Mesendoderm (in vitro differentiated cells): ENCODE measurements at regions not wholly inside any gene's neighbourhood (a gene's known extent, or its start where the extent isn't known, plus 50 kb on each side); places are given as distances from the start of the nearest gene placed in this dataset.

ENCODE experiments used
- DNase-seq: peaks from one replicate; pipeline ENCODE4 v3.0.0; 2013
- H2AK5ac ChIP-seq: 2 replicates; pipeline ENCODE4 v1.6.1; 2013; ENCODE audit warnings: low read length, inconsistent platforms
- H2BK120ac ChIP-seq: 2 replicates; pipeline ENCODE4 v1.6.1; 2013; ENCODE audit warnings: low read depth, mild to moderate bottlenecking, low read length, moderate library complexity, mixed read lengths
- H2BK15ac ChIP-seq: replicated peaks from 2 replicates; pipeline ENCODE4 v1.6.1; 2013; ENCODE audit warnings: low read depth, mild to moderate bottlenecking, moderate library complexity
- H2BK5ac ChIP-seq: 2 replicates; pipeline ENCODE4 v1.6.1; 2013; ENCODE audit warnings: low read length, inconsistent platforms
- H3K18ac ChIP-seq: 2 replicates; pipeline ENCODE4 v1.6.1; 2013; ENCODE audit warnings: mild to moderate bottlenecking, low read length, mixed read lengths
- H3K23ac ChIP-seq: one replicate; pipeline ENCODE4 v1.6.1; 2013; ENCODE audit warnings: low read length
- H3K27ac ChIP-seq: 2 replicates; pipeline ENCODE4 v1.5.1; 2013; ENCODE audit warnings: low read depth, mild to moderate bottlenecking, inconsistent platforms, low read length, moderate library complexity
- H3K27me3 ChIP-seq: 2 replicates; pipeline ENCODE4 v1.6.1; 2013; ENCODE audit warnings: low read length, control low read depth, mild to moderate bottlenecking, inconsistent platforms; ENCODE audit not compliant: insufficient read depth, poor library complexity
- H3K36me3 ChIP-seq: 2 replicates; pipeline ENCODE4 v1.6.1; 2013; ENCODE audit warnings: low read length, inconsistent platforms; ENCODE audit not compliant: control insufficient read depth, insufficient read depth
- H3K4ac ChIP-seq: one replicate; pipeline ENCODE4 v1.6.1; 2013; ENCODE audit warnings: low read depth, mild to moderate bottlenecking, low read length, moderate library complexity
- H3K4me1 ChIP-seq: 2 replicates; pipeline ENCODE4 v1.6.1; 2013; ENCODE audit warnings: low read depth, low read length, inconsistent platforms; ENCODE audit not compliant: control insufficient read depth
- H3K4me2 ChIP-seq: 2 replicates; pipeline ENCODE4 v1.6.1; 2013; ENCODE audit warnings: low read length
- H3K4me3 ChIP-seq: 2 replicates; pipeline ENCODE4 v1.5.1; 2013; ENCODE audit warnings: mild to moderate bottlenecking, low read length
- H3K56ac ChIP-seq: one replicate; pipeline ENCODE4 v1.6.1; 2013; ENCODE audit warnings: low read length
- H3K79me1 ChIP-seq: 2 replicates; pipeline ENCODE4 v1.6.1; 2013; ENCODE audit warnings: low read length, inconsistent platforms
- H3K79me2 ChIP-seq: 2 replicates; pipeline ENCODE4 v1.6.1; 2013; ENCODE audit warnings: mild to moderate bottlenecking, low read length; ENCODE audit not compliant: control insufficient read depth, insufficient read depth
- H3K9ac ChIP-seq: 2 replicates; pipeline ENCODE4 v1.6.1; 2013; ENCODE audit warnings: low read length, inconsistent platforms
- H4K5ac ChIP-seq: one replicate; pipeline ENCODE4 v1.6.1; 2013; ENCODE audit warnings: low read length
- H4K8ac ChIP-seq: one replicate; pipeline ENCODE4 v1.6.1; 2013; ENCODE audit warnings: low read depth, mild to moderate bottlenecking, control low read depth, low read length, moderate library complexity
- WGBS: extraction: QIAGEN DNeasy Blood & Tissue Kit; methylation state at CpG from one replicate; pipeline ENCODE4 v1.1.7; 2013; ENCODE audit warnings: low lambda C conversion rate, missing lambda C conversion rate; ENCODE audit not compliant: insufficient coverage; ENCODE audit errors: extremely low coverage; 5-methylcytosine and 5-hydroxymethylcytosine counted together

DNA sequence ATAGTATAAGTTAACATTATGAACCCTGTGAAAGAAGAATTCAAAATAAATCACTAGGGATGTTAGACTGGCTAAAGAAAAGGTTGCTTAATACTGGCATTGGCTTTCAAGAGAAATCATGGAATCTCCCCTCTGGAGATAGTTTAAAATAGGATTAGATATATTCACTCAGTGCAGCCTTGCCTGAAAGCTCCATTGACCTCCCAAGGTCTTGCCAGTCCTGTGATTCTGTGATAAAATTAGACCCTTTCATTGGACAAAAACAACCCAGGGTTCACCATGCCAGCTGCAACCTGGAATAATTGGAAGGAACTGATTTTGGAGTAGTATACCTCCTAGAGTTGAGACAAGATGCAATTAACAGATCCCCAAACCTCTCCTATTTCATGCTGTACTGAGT lies 588.1 kb upstream of the MEF2C start:
- Histone ChIP-seq H3K4me3 (no peak overlapping the region), H3K79me1 (no peaks in the 10 kb centered on the region), H3K23ac (no peak overlapping the region), H4K8ac (no peak overlapping the region), H3K4me2 (no peak overlapping the region), H3K27ac (no peak overlapping the region), H2BK5ac (no peak overlapping the region), H3K18ac (no peak overlapping the region), H3K36me3 (no peaks in the 10 kb centered on the region), H3K27me3 (no peaks in the 10 kb centered on the region), H3K4ac (no peak overlapping the region), H2BK15ac (no peak overlapping the region), H2BK120ac (no peak overlapping the region), H3K56ac (no peak overlapping the region), H2AK5ac (no peak overlapping the region), H3K79me2 (no peaks in the 10 kb centered on the region), H3K4me1 (no peaks in the 10 kb centered on the region), H3K9ac (no peak overlapping the region), H4K5ac (no peak overlapping the region)
- DNase-seq, result no peak

- Histone ChIP-seq H3K18ac (no peak overlapping the region), H3K4me1 (no peaks in the 10 kb centered on the region), H2BK15ac (no peak overlapping the region), H3K9ac (no peak overlapping the region), H2BK120ac (no peak overlapping the region), H3K27ac (no peak overlapping the region), H4K5ac (no peak overlapping the region), H3K23ac (no peak overlapping the region), H3K4ac (no peak overlapping the region), H3K79me2 (no peaks in the 10 kb centered on the region), H3K36me3 (no peaks in the 10 kb centered on the region), H3K79me1 (no peaks in the 10 kb centered on the region), H3K56ac (no peak overlapping the region), H3K4me3 (no peak overlapping the region), H2AK5ac (no peak overlapping the region), H4K8ac (no peak overlapping the region), H3K27me3 (no peaks in the 10 kb centered on the region), H2BK5ac (no peak overlapping the region), H3K4me2 (no peak overlapping the region)
- no peak for DNase-seq
- no CpG with 5 or more reads among the region's 1 CpG for WGBS
Observed at GRCh38 chr5:89470658-89471057, 587.7 kb upstream of the MEF2C start.

- no CpG with 5 or more reads among the region's 1 CpG for WGBS
- no peak overlapping the region for H2BK15ac ChIP-seq
- DNase-seq, result no peak
- H2AK5ac ChIP-seq, result no peak overlapping the region
- no peaks in the 10 kb centered on the region for H3K79me1 ChIP-seq
- no peak overlapping the region for H3K27ac ChIP-seq
- no peak overlapping the region for H2BK120ac ChIP-seq
- no peak overlapping the region for H2BK5ac ChIP-seq
- no peak overlapping the region for H4K8ac ChIP-seq
- H3K9ac ChIP-seq, result no peak overlapping the region
- H3K27me3 ChIP-seq, result no peaks in the 10 kb centered on the region
- H3K4ac ChIP-seq, result no peak overlapping the region
- H3K56ac ChIP-seq, result no peak overlapping the region
- H3K23ac ChIP-seq, result no peak overlapping the region
- no peak overlapping the region for H3K4me3 ChIP-seq
- no peak overlapping the region for H3K4me2 ChIP-seq
- H4K5ac ChIP-seq, result no peak overlapping the region
- H3K79me2 ChIP-seq, result no peaks in the 10 kb centered on the region
- H3K36me3 ChIP-seq, result no peaks in the 10 kb centered on the region
- no peaks in the 10 kb centered on the region for H3K4me1 ChIP-seq
- H3K18ac ChIP-seq, result no peak overlapping the region
Observed at GRCh38 chr5:89458332-89458656, 575.3 kb upstream of the MEF2C start.

DNA sequence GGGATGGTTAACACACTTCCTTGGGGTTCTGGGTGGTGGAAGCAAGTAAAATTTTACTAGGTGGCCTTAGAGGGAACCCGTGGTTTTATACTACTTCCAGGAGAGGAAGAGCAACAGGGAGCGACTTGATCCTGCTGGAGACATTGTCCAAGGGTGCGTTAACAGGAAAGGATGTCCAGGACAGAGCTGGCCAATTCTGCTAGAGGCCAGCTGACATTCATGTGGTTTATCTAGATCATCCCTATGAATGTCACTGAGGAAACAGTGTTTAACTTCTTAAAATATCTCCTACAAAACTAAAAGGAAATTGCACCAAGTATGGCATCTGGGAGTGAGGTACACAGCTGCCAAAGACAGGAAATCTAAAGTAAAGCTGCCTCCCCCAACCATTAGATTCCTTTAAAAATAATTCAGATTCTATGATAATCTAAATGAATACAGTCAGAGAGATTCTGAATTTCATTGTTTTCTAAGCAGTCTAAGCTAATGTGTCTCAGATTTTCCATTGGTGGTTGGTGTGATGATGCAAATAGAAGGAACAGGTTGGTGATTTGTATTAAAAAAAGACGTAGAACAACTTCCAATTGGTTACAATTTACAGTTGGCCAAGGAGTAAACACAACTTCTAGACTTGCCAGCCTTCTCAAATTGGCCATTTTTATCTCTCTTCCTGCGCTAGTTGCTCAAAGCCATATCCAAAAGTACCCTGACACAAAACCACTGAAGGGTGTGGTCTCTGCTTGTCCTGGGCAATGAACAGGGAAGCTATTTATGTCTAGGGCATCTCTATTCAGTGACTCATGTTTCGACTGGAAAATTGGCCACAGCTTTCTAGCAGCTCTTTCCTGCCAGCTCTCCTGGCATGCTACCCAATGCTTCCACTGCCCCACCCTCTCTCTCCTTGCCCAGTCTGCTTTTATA lies 574.7 kb upstream of the MEF2C start:
- no peak for DNase-seq
- H4K8ac ChIP-seq, result no peak overlapping the region

DNA sequence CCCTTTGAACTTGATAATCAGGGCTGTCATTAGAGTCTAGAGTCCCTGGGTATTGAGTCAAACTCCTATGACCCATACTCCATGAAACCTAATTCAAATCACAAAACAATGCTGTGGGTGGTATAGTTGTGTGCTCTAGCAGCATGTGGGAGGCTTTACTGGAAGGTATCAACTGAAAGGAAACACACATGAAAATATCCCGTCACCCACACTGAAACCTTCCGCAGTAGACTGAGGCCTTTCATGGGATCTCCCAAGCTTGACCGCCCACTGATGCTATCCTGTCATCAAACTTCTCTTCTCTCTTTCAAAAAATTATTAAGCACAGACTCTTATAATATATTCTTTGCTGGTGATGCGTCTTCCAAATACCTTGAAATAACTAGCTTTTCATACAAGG lies 569.1 kb upstream of the MEF2C start:
- Histone ChIP-seq H3K4me3 (no peak overlapping the region), H3K27ac (no peak overlapping the region), H3K4ac (no peak overlapping the region), H3K4me1 (no peaks in the 10 kb centered on the region), H3K23ac (no peak overlapping the region), H4K5ac (no peak overlapping the region), H3K56ac (no peak overlapping the region), H3K36me3 (no peaks in the 10 kb centered on the region), H2AK5ac (no peak overlapping the region), H3K79me1 (no peaks in the 10 kb centered on the region), H4K8ac (no peak overlapping the region), H3K4me2 (no peak overlapping the region), H3K18ac (no peak overlapping the region), H2BK5ac (no peak overlapping the region), H3K79me2 (no peaks in the 10 kb centered on the region), H3K9ac (no peak overlapping the region), H2BK15ac (no peak overlapping the region), H3K27me3 (no peaks in the 10 kb centered on the region), H2BK120ac (no peak overlapping the region)
- no peak for DNase-seq
- WGBS, result no CpG with 5 or more reads among the region's 4 CpGs

More for the DNA sequence above, 574.7 kb upstream of the MEF2C start:
- Histone ChIP-seq H3K27ac (no peak overlapping the region), H3K79me1 (no peaks in the 10 kb centered on the region), H3K4me1 (no peaks in the 10 kb centered on the region), H3K4me3 (no peak overlapping the region), H3K9ac (no peak overlapping the region), H3K4ac (no peak overlapping the region), H3K27me3 (no peaks in the 10 kb centered on the region), H4K5ac (no peak overlapping the region), H3K23ac (no peak overlapping the region), H3K4me2 (no peak overlapping the region), H2BK15ac (no peak overlapping the region), H2BK120ac (no peak overlapping the region), H3K79me2 (no peaks in the 10 kb centered on the region), H2BK5ac (no peak overlapping the region), H2AK5ac (no peak overlapping the region), H3K36me3 (no peaks in the 10 kb centered on the region), H3K56ac (no peak overlapping the region), H3K18ac (no peak overlapping the region)
- WGBS, result no CpG with 5 or more reads among the region's 6 CpGs

GRCh38 chr5:89451263-89451662 lies 568.3 kb upstream of the MEF2C start:
- Histone ChIP-seq H2BK15ac (no peak overlapping the region), H2BK120ac (no peak overlapping the region), H3K36me3 (no peaks in the 10 kb centered on the region), H3K79me1 (no peaks in the 10 kb centered on the region), H3K23ac (no peak overlapping the region), H3K27ac (no peak overlapping the region), H2AK5ac (no peak overlapping the region), H3K9ac (no peak overlapping the region), H4K8ac (no peak overlapping the region), H3K56ac (no peak overlapping the region), H3K4me1 (no peaks in the 10 kb centered on the region), H3K4me3 (no peak overlapping the region), H4K5ac (no peak overlapping the region), H3K27me3 (no peaks in the 10 kb centered on the region), H3K79me2 (no peaks in the 10 kb centered on the region), H3K18ac (no peak overlapping the region), H3K4ac (no peak overlapping the region), H3K4me2 (no peak overlapping the region), H2BK5ac (no peak overlapping the region)
- no peak for DNase-seq
